Activated CD8-positive, alpha-beta memory T cell treated with anti-CD3 and anti-CD28 coated beads for 36 hours (primary cell): ENCODE measurements at regions not wholly inside any gene's neighbourhood (a gene's known extent, or its start where the extent isn't known, plus 50 kb on each side); places are given as distances from the start of the nearest gene placed in this dataset.
"Not testable (repeated sequence)": the region's sequence is repeated elsewhere in the genome, so short reads cannot be mapped to it uniquely, and the experiment has no call there.

ENCODE experiments used
- CTCF ChIA-PET: fragments of 350-600 bp; sonication (Branson Sonifier 250); formaldehyde crosslinking; loops from one replicate; lab custom pipeline; 2021; ENCODE audit warnings: antibody characterized with exemption; lab: Charles Lee
- POLR2A ChIA-PET: fragments of 350-600 bp; sonication (Branson Sonifier 250); formaldehyde crosslinking; loops from one replicate; lab custom pipeline; 2021; ENCODE audit warnings: antibody characterized with exemption; lab: Charles Lee

DNA sequence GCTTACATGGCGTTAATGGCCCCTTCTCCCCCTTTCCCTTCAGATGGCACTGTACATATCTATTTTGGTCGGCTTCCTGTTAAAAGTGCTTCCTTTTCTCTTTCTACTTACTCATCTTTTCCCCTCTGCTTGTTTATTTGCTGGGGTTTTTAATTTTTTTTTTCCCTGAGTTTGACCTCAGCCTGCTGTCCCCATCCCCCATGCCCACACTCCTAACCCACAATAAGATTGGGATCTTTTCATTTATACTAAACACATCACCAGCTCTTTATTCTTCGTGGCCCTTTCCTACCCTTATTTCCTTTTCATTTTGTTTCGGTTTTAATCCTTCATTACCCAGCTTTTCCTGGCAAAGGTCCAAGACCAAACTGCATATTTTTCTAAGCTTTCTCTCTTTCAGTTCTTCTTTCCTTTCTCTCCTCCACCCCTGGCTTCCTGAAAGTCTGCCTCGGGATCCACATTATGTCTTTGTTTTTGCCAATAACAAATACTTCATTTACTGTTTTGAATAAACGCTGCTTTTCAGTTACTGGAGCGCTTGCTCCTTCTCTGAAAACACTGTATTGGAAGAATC lies 152.0 kb upstream of the USP9X start:
- CTCF ChIA-PET: no interaction called here
- POLR2A ChIA-PET: no interaction called here

DNA sequence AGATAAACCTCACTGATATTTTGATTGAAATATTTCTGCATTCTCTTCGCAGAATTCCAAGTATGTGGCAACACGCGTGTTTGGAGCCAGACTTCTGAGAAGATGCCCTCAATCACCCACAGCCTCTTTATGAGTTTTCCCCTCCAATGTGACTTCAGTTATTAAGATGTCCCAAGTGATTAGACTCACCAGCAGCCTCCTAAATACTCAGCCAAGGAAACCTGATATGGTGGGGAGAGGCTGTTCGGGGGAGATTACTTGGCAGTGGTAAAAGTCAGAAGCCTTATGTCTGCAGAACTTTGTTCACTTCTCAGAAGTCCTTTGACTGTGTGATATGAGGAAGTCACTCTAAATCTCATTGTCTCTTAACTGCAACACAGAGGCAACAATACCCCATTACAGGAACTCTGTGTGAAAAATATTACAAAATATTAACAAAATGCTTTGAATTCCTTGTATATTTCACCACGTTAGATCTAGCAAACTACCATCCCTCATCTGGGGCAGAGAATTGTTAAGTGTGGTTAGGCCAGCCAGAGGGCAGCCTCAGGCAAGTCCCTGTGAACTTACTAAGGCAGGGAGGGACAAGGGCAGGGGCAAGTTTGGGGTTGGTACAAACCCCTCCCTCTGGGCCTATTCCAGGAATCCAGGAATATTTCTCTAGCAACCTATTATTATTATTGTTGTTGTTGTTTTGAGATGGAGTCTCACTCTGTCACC lies 151.4 kb upstream of the USP9X start:
- POLR2A ChIA-PET: no interaction called here
- CTCF ChIA-PET: no interaction called here

DNA sequence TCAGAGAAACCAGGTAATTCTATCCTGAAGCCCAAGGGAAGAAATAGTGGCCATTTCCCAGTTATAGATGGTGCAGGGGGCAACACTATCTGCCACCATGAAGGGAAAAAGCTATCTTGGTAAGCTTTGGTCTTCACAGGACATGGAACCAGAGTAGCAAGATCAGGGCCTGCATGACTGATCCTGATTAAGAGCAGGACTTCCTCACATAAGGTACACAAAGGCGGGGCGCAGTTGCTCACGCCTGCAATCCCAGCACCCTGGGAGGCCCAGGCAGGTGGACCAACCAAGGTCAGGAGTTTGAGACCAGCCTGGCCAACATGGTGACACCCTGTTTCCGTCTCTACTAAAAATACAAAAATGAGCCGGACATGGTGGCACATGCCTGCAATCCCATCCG lies 148.4 kb upstream of the USP9X start:
- ChIA-PET CTCF (no interaction called here), POLR2A (no interaction called here)

DNA sequence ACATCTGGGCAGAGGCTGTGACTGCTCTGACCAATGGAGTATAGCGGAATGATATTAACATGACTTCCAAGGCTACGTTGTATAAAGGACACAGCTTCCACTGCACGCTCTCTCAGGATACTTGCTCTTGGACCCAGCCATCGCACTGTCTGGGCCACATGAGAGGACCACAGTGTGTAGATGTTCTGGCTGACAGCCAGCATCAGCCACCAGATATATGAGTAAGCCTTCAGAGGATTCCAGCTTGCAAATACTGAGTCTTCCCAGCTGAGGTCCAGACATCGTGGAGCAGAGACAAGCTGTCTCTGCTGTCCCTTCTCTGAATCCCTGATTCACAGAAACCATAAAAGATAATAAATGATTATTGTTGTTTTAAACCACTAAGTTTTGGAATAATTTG lies 146.8 kb upstream of the USP9X start:
- ChIA-PET CTCF (no interaction called here), POLR2A (no interaction called here)

DNA sequence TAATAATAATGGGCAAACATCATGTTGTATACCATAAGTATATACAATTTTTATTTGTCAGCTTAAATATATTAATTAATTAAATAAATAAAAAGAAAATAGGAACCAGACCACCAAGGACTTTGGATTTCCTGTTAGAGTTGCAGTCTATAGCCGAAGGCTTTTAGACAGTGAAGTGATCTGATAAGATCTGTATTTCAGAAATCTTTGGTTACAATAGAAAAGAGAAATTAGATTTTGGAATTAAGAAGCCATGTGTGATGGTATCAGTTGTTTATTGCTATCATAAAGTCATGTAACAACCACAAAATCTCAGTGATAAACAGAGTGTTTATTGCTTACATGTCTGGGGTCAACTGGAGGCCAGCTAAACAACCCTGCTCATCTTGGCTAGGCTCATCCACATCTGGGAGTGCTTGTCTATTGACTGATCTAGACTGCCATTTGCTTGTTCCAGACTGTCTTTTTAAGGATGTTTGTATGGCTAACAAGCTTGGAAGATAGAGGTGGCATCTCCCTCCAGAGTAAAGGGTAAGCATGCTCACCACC lies 142.1 kb upstream of the USP9X start:
- ChIA-PET CTCF (no interaction called here), POLR2A (no interaction called here)

DNA sequence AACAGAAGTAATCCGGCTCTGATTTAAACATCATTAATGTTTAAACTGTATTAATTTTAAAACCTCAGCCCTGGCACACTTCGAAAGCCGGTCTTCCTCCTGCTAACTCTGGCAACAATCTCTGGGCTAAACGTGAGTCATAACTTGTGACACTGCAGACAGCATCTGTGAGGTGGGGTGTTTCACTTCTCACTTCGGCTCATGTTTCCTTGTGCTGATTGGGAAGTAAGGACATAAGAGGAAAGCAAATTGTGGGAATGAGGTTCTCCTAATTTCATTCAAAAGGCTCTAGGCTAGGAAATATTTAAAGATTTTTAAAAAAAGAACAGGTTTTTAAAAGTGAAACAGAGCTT lies 139.9 kb upstream of the USP9X start:
- ChIA-PET POLR2A (no interaction called here), CTCF (no interaction called here)

DNA sequence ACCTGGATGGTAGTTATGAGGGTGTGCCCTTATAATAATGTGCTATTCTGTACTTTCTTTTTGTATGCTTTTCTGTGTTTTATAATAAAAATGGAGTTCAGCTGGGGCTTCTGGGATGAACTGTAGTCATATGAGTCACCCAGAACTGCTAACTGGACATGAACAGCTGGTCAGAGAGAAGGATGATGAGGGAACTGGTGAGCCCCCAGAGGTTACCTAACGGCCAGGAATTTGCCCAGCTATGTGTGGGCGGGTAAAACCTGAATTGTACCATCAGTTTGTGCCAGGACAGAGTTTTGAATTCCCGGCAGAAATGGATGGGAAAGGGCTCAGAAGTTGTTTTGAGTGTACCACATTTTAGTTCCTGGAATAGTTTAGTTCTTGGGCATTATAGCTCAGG lies 138.0 kb upstream of the USP9X start:
- POLR2A ChIA-PET: no interaction called here
- CTCF ChIA-PET: no interaction called here

DNA sequence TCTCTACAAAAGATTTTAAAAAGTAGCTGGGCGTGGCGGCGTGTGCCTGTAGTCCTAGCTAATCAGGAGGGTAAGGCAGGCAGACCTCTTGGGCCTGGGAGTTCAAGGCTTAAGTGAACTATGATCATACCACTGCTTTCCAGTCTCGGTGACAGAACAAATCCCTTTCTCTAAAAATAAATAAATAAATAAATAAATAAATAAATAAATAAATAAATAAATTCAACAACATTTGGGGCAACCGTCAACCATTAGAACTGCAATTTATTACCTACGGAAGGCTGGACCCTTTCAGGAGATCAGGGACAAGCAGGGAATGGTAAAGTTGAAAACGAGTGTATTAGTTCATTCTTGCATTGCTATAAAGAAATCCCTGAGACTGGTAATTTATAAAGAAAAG lies 136.2 kb upstream of the USP9X start:
- POLR2A ChIA-PET: no interaction called here
- CTCF ChIA-PET: no interaction called here

DNA sequence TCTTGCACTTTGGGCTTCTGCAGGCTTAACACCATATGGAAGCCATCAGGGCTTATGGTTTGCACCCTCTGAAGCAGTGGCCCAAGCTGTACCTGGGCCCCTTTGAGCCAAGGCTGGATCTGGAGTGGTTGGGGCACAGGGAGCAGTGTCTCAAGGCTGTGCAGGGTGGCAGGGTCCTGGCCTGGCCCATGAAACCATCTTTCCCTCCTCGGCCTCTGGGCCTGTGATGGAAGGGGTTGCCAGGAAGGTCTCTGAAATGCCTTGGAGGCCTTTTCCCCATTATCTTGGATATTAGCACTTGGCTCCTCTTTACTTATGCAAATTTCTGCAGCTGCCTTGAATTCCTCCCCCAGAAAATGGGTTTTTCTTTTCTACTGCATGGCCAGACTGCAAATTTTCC lies 134.7 kb upstream of the USP9X start:
- ChIA-PET POLR2A (no interaction called here), CTCF (no interaction called here)

DNA sequence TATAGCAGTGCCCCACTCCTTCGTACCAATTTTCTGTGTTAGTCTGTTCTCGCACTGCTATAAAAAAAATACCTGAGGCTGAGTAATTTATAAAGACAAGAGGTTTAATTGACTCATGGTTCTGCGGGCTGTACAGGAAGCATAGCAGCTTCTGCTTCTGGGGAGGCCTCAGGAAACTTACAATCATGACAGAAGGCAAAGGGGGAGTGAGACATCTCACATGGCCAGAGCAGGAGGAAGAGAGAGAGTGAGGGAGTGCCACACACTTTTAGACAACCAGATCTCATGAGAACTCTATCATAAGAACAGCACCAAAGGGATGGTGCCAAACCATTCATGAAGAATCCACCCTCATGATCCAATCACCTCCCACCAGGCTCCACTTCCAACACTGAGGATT lies 133.8 kb upstream of the USP9X start:
- CTCF ChIA-PET, POLR2A ChIA-PET: not testable (repeated sequence)

DNA sequence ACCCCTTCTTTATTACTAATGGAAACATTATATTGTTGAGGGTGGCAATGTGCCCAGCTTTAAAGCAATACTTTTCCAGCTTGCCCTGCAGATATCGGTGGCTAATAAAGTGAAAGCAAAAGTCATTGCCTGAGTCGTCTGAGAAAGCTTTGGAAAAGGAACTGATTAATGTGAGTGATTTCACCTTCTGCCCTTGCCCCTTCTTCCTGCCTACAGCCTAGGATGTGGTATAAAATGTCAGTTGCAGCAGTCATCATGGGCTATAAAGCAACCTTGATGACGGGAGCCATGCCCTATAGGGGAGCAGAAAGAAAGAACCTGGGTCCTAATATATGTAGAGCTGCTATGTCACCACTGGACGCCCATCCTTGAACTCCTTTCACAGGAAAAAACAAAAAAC lies 132.4 kb upstream of the USP9X start:
- ChIA-PET POLR2A (no interaction called here), CTCF (no interaction called here)

DNA sequence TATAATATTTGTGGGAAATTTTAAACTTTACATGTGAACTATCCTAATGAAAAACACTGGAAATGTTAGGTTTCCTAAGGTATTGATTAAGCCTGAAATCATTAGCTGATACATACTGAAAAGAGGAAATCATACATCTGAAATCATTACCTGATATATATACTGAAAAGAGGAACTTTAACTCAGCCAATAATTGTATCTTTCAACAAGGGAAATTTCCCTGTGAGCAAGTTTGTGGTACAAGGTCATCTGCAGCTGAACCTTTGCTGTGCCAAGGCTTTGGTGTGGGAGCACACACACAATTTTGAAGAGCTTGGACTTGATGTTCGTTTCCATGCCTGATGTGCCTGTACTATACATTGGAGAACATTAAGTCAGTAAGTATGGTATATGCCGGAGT lies 131.9 kb upstream of the USP9X start:
- CTCF ChIA-PET: no interaction called here
- POLR2A ChIA-PET: no interaction called here

DNA sequence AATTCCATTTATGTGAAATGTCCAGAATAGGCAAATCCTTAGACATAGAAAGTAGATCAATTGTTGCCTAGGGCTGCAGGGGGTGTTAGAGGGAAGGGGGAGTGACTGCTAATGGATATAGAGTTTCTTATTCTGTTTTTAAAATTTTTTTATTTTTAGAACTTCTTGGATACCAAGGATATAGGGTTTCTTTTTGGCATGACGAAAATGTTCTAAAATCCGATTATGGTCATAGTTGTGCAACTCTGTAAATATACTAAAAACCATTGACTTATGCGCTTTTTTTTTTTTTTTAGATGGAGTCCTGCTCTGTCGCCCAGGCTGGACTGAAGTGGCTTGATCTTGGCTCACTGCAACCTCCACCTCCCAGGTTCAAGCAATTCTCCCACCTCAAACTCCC lies 125.2 kb upstream of the USP9X start:
- CTCF ChIA-PET: no interaction called here
- POLR2A ChIA-PET: interaction anchor here (0.5 kb wide), 1 partner anchor 139 kb away, joined by 3 read pairs; no protein-coding TSS in a partner anchor

DNA sequence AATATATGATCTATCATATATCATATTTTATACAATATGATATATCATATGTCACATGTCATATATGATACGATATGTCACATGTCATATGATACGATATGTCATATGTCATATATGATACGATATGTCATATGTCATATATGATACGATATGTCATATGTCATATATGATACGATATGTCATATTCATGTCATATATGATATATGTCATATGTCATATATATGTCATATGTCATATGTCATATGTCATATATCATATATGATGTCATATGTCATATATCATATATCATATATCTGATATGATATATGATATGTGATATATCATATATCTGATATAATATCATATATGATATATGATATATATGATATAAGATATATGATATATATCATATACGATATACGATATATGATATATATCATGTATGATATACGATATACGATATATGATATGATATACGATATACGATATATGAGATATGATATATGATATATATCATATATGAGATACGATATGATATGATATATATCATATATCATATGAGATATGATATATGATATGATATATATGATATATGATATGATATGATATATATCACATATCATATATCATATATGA lies 122.3 kb upstream of the USP9X start:
- POLR2A ChIA-PET: no interaction called here
- CTCF ChIA-PET: no interaction called here

DNA sequence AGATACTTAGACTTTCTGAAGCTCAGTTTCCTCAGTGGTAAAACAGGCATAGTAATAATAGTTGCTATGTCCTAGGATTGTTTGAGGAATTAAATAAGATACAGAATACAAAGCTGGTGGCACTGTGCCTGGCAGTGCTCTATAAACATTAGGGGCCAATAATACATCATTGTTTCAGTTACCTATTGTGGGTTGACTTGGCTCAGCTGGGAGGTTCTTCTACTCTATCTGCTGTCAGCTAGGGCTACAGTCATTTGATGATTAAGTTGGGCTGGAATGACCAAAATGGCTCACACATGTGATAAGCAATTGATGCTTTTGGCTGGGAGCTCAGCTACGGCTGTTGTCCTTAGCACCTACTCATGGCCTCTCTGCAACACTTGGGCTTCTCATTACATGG lies 121.2 kb upstream of the USP9X start:
- ChIA-PET CTCF (no interaction called here), POLR2A (no interaction called here)

DNA sequence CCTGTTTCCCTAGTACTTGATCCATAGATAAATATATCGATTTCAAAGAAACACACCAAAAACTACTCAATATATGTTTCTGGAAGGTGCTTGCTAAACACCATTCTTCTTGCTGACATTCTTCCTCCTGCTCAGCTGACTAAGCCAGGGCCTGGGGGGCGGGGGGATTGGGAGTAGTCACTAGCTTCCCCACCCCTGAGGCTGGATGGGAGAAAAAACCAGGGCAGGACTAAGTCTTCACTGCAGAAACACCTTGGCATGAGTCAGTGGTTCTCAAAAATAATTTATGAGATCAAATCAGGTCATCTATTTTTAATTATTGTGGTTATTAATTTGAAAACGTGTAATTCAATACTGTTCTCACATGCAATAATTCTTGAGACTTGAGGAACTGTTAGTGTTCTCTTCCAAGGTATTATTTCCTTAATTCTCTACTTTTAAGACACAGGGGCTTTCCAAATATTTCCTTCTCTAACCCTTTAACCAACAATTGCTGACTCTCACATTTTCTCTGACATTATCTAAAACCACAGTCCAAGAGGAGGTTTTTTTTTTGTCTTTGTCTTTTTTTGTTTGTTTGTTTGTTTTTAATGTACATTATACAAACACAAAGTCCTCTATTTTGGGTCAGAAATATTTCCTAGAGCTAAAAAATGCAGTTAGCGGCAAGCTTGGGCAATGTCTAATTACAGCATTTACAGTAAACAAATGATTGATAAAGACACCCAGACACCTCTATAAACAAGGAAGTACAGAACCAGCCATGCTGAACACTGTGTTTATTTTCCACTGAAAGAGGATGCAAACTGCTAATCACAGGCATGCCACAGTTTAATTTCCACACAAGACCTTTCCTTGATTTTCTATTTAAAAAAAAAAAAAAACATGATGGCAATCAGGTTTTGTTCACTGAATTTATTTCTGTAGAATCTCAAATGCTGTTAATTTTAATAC lies 120.3 kb upstream of the USP9X start:
- ChIA-PET POLR2A (no interaction called here), CTCF (no interaction called here)

DNA sequence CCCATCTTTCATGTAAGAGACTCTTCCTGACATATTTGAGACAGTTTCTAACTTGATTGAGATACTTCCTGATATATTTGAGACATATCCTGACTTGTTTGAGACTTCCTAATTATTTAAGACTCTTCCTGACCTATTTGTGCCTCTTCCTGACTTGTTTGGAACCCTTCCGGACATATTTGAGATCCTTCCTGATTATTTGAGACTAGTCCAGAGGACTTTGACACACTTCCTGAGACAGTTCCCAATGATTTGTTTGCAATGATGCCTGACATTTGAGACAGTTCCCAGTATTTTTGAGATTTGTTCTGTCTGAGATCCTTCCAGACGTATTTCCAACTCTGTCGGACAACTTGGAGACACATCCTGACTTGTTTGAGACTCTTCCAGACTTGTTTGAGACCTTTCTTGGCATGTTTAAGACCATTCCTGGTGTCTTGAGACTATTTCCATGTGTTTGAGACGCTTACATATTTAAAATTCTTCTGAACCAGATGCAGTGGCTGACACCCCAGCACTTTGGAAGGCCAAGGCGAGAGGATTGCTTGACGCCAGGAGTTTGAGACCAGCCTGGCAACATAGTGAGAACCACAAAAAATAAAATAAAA lies 118.9 kb upstream of the USP9X start:
- ChIA-PET POLR2A (no interaction called here), CTCF (no interaction called here)

DNA sequence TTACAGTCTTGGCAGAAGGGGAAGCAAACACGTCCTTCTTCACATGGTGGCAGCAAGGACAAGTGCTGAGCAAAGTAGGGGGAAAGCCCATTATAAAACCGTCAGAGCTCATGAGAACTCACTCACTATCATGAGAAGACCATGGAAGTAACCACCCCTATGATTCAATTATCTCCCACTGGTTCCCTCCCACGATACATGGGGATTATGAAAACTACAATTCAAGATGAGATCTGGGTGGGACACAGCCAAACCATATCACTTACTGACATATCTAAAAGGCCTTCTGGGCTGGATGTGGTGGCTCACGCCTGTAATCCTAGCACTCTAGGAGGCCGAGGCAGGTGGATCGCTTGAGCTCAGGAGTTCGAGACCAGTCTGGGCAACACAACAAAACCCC lies 117.1 kb upstream of the USP9X start:
- POLR2A ChIA-PET: no interaction called here
- CTCF ChIA-PET: no interaction called here

DNA sequence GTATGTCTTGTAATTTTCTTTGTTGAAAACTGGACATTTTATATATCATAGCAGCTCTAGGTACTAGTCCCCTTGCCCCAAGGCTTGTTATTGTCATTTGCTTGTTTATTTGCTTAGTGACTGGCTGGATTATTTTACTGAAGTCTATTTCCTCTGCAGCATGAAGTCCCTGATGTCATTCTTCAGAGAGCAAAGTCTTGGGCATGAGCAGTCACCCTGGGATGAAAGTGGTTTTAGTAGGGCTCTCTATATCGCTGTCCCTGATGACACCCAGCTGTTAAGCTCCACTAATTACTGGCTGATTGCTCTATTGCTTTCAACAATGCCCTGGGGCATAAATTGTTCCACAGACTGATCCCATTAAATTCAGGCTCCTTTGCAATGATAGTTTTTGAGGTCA lies 113.5 kb upstream of the USP9X start:
- CTCF ChIA-PET: no interaction called here
- POLR2A ChIA-PET: no interaction called here

DNA sequence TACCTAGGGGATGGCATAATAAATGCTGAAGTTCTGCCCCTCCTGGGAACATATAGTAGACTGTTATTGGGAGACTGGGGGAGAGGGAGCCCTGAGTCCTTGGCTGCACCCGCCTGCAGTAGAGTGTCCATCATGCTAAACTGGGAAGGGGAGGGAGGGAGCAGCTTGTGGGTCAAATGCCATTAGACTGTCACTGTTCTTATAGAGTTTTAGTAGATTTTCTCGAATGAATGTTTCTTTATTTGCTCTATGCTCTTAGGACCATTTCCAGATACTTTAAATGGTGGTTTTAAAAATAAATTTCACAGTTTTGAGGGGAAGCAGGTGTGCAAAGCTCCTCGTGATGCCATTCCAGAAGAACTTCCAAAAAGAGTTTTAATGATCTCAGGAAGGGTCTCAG lies 111.6 kb upstream of the USP9X start:
- POLR2A ChIA-PET: no interaction called here
- CTCF ChIA-PET: no interaction called here
